T-helper 2 cell treated with Interferon-gamma antibody and Interleukin-4, amounts not matched to agents 5 μg/mL and 100 μg/mL, for 36 hours (primary cell): ENCODE measurements at regions not wholly inside any gene's neighbourhood (a gene's known extent, or its start where the extent isn't known, plus 50 kb on each side); places are given as distances from the start of the nearest gene placed in this dataset.
"Not testable (repeated sequence)": the region's sequence is repeated elsewhere in the genome, so short reads cannot be mapped to it uniquely, and the experiment has no call there.

Experiments used
- DNase-seq: peaks from one replicate; pipeline ENCODE4 v3.0.0; 2021; ENCODE audit warnings: low spot score
- H3K27ac Mint-ChIP-seq: one replicate; pipeline ENCODE4 v1.8.0; 2021; ENCODE audit warnings: mild to moderate bottlenecking, mixed read lengths
- H3K27me3 Mint-ChIP-seq: one replicate; pipeline ENCODE4 v1.8.0; 2021; ENCODE audit warnings: low read depth, mixed read lengths
- H3K36me3 Mint-ChIP-seq: one replicate; pipeline ENCODE4 v1.8.0; 2021; ENCODE audit warnings: low read depth, mixed read lengths
- H3K4me1 Mint-ChIP-seq: one replicate; pipeline ENCODE4 v1.8.0; 2021; ENCODE audit warnings: low read depth, mixed read lengths
- H3K4me3 Mint-ChIP-seq: one replicate; pipeline ENCODE4 v1.8.0; 2022; ENCODE audit warnings: mild to moderate bottlenecking, moderate library complexity, mixed read lengths
- H3K9me3 Mint-ChIP-seq: one replicate; pipeline ENCODE4 v1.8.0; 2021; ENCODE audit warnings: mixed read lengths

DNA sequence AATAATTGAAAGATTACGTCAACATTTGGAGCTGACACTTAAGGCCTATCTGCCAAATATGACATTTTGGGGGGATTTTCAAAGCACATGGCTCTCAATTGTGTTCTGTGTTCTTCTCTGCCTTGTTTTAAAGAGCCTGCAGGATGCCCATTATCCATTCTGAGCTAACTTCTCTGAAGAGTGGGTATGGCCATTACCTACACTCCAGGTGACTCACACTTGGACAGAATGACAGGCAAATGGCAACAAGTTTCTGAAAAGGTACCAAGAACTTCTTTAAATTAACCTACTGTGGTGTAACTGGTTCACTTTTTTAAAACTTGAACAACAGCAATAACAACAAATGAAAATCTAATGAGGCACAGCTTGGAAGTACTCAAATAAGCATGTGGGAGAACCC is 834.9 kb upstream of the SLC39A10 start:
- Mint-ChIP-seq H3K4me3 (no peak overlapping the region), H3K4me1 (no peaks in the 10 kb centered on the region), H3K27ac (no peak overlapping the region), H3K9me3 (no peaks in the 10 kb centered on the region), H3K36me3 (no peaks in the 10 kb centered on the region), H3K27me3 (no peaks in the 10 kb centered on the region)
- no peak for DNase-seq

DNA sequence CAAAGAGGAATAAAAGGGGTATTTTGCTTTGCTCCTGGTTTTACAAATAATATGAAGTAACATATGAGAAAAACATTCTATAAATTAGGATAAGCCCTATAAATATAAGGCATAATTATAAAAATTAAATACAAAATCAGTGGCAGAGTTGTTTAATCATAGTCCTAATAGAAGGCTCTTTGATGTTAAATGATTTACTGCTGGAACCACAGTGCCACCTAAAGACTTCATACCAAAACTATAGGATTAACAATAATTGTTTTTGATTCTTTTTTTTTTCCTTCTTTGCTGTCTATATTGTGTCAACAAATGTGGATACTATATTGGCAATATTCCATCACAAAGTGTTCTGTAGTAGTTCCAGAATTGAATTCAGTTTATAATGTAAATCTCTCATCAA is 837.7 kb upstream of the SLC39A10 start:
- Mint-ChIP-seq H3K4me3 (no peak overlapping the region), H3K4me1 (no peaks in the 10 kb centered on the region), H3K27me3 (no peaks in the 10 kb centered on the region), H3K27ac (no peak overlapping the region), H3K36me3 (no peaks in the 10 kb centered on the region), H3K9me3 (no peaks in the 10 kb centered on the region)
- no peak for DNase-seq

DNA sequence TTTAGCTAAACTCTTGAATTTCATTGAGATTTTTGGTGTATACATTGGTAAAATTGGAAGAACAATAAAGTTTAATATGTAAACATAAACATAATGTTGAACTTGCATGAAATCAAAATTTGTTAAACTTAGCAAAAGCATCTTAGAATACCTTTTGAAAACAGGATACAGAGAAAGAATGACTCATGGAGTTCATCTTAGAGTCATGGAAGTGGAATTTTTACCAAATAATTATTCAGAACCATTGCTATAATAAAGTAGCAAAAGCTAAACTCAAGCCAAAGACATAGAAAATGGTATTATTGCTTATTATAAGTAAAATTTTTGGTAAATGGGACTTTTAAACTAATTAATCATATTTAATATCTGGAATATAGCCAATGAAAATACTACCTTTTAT is 841.6 kb upstream of the SLC39A10 start:
- Mint-ChIP-seq H3K36me3 (no peaks in the 10 kb centered on the region), H3K27me3 (no peaks in the 10 kb centered on the region), H3K9me3 (no peaks in the 10 kb centered on the region), H3K27ac (no peak overlapping the region), H3K4me3 (no peak overlapping the region), H3K4me1 (no peaks in the 10 kb centered on the region)
- DNase-seq, result no peak

DNA sequence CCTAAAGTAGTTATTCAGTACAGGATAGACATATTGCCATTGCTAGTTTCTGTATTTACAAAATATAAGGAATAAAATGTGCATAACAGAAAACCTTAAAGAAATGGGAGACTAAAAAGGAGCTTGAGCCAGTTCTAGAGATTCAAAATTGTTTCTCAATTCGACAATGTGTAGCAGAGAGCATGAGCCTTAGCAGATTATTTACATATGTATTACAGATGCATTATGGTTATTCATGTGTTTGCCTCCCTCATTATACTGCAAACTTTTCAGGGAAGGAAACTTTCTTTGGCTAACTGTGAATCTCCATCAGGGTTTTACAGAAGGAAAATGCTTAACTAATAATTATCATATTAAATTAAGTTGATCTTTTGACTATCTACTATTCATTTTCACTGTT is 854.4 kb upstream of the SLC39A10 start:
- Mint-ChIP-seq H3K27me3 (no peaks in the 10 kb centered on the region), H3K9me3 (peaks cover 6% of the 10 kb centered on the region), H3K36me3 (no peaks in the 10 kb centered on the region), H3K4me1 (no peaks in the 10 kb centered on the region), H3K27ac (no peak overlapping the region), H3K4me3 (no peak overlapping the region)
- DNase-seq, result no peak

DNA sequence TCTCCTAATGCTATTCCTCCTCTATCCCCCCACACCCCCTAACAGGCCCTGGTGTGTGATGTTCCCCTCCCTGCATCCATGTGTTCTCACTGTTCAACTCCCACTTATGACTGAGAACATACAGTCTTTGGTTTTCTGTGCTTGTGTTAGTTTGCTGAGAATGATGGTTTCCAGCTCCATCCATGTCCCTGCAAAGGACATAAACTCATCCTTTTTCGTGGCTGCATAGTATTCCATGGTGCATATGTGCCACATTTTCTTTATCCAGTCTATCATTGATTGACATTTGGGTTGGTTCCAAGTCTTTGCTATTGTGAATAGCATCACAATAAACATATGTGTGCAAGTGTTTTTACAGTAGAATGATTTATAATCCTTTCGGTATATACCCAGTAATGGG is 870.0 kb upstream of the SLC39A10 start:
- H3K9me3 Mint-ChIP-seq, result not testable (repeated sequence)

DNA sequence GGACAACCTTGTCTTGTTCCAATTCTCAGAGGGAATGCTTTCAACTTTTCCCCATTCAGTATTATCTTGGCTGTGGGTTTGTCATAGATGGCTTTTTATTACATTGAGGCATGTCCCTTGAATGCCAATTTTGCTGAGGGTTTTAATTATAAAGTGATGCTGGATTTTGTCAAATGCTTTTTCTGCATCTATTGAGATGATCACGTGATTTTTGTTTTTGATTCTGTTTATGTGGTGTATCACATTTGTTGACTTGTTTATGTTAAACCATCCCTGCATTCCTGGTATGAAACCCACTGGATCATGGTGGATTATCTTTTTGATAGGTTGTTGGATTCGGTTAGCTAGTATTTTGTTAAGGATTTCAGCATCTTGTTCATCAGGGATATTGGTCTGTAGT is 885.6 kb upstream of the SLC39A10 start:
- not testable (repeated sequence) for H3K27me3 Mint-ChIP-seq, H3K9me3 Mint-ChIP-seq

More for the DNA sequence above, 870.0 kb upstream of the SLC39A10 start:
- not testable (repeated sequence) for H3K27me3 Mint-ChIP-seq, DNase-seq, H3K4me3 Mint-ChIP-seq, H3K4me1 Mint-ChIP-seq, H3K36me3 Mint-ChIP-seq, H3K27ac Mint-ChIP-seq

DNA sequence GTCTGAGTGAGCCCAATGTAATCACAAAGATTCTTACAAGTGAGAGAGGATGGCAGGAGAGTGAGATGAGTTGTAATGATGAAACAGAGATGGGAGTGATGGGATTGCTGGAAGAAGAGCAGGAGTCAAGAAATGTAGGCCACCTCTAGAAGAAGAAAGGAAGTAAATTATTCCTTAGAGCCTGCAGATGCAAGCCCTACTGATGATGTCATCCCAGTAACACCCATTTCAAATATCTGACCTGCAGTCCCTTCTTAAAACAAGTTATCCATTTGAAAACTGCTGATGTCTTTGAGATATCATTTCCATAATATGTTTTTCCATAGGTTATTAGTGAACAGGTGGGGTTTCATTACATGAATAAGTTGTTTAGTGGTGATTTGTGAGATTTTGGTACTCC is 888.0 kb upstream of the SLC39A10 start:
- Mint-ChIP-seq H3K9me3 (no peaks in the 10 kb centered on the region), H3K4me1 (no peaks in the 10 kb centered on the region)

More for the DNA sequence above, 885.6 kb upstream of the SLC39A10 start:
- not testable (repeated sequence) for H3K4me3 Mint-ChIP-seq, DNase-seq, H3K27ac Mint-ChIP-seq, H3K4me1 Mint-ChIP-seq, H3K36me3 Mint-ChIP-seq

DNA sequence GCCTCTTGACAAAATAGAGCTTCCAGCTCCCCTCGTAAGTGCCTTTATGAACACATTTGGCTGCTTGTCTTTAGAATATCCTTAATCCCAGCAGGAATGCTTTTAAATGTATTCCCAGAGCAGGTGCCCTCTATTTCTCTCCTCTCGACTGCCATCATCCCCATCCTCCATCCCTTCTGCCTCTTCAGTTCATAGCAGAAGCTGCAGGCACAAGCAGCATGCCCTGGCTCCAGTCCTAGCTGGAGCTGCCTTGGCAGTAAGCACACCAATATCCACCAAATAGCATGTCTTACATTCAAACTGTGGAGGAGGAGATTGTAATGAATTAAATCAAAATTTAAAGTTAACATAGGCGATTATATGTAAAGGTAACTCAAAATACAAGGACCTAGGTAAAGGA is 891.3 kb upstream of the SLC39A10 start:
- Mint-ChIP-seq H3K27me3 (no peaks in the 10 kb centered on the region), H3K36me3 (no peaks in the 10 kb centered on the region), H3K4me3 (no peak overlapping the region), H3K4me1 (no peaks in the 10 kb centered on the region), H3K9me3 (no peaks in the 10 kb centered on the region), H3K27ac (no peak overlapping the region)
- DNase-seq, result no peak

More for the DNA sequence above, 888.0 kb upstream of the SLC39A10 start:
- Mint-ChIP-seq H3K27ac (no peak overlapping the region), H3K27me3 (no peaks in the 10 kb centered on the region), H3K36me3 (no peaks in the 10 kb centered on the region), H3K4me3 (no peak overlapping the region)
- no peak for DNase-seq

DNA sequence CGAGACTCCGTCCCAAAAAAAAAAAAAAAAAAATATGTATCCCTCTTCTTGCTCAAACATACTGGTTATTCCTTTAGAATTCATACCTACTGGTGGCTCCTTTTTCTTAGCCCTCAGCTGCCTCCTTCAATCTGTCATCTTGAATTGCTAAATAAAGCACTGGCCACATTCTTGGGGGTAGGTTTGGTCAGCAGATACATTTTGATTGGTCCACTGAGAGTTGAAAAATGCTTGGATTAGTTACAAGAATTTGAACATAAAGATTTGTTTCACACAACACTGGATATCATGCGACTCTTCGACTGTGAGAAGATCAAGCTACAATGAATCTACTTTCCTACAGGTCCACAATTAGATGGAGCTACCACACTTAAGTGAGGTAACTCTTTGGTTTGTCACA is 906.1 kb upstream of the SLC39A10 start:
- Mint-ChIP-seq H3K27ac (no peak overlapping the region), H3K36me3 (no peaks in the 10 kb centered on the region), H3K27me3 (no peaks in the 10 kb centered on the region)

DNA sequence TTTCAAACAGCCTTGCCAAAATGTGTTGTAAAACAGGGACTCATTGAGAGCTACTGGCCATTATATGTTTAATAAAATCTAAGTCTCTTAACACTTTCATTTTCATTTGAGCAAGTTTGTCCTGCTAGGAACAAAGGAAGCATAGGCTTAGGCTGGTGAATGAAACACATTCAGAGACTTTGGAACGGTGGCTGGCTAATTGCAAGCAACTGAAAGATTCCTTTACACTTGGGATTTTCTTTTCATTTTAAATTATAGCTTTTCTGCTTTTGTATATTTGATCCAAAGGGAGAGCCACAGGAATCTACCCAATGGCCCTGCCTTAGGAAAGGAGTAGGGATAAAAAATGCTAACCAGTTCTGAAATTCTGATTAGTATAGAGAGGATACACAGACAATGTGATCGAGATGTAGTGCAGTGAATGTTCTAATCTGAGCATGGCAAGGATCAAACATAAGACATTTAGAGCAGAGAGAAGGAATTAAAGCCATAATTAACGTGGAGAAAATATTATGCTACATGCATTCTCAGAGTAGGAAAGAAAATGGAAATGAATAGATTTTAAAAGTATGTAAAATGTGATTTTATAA is 911.4 kb upstream of the SLC39A10 start:
- no peak overlapping the region for H3K4me3 Mint-ChIP-seq
- no peaks in the 10 kb centered on the region for H3K36me3 Mint-ChIP-seq
- H3K9me3 Mint-ChIP-seq, result no peaks in the 10 kb centered on the region
- DNase-seq, result no peak
- H3K27ac Mint-ChIP-seq, result no peak overlapping the region
- H3K27me3 Mint-ChIP-seq, result no peaks in the 10 kb centered on the region
- no peaks in the 10 kb centered on the region for H3K4me1 Mint-ChIP-seq

More for the DNA sequence above, 906.1 kb upstream of the SLC39A10 start:
- no peaks in the 10 kb centered on the region for H3K9me3 Mint-ChIP-seq
- no peaks in the 10 kb centered on the region for H3K4me1 Mint-ChIP-seq
- H3K4me3 Mint-ChIP-seq, result no peak overlapping the region
- DNase-seq, result no peak

DNA sequence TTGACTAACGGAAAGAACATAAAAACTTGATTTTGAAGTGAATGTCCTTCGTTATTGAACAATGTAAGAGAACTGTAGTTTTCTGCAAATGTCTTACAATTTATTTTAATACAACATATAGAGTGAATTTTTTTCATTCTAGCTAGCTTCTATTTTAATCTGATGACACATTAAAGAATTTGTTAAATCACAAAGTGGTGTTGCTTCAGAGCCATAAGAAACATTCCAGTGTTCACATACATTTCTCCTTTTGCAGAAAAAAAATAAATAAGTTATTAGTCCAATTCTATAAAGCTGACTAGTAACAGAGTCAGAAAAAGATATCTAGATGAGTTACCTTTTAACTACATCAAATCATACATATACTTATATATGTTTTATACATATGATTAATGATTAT is 914.3 kb upstream of the SLC39A10 start:
- no peaks in the 10 kb centered on the region for H3K4me1 Mint-ChIP-seq
- no peak overlapping the region for H3K4me3 Mint-ChIP-seq
- DNase-seq, result no peak
- no peaks in the 10 kb centered on the region for H3K9me3 Mint-ChIP-seq
- no peak overlapping the region for H3K27ac Mint-ChIP-seq
- no peaks in the 10 kb centered on the region for H3K27me3 Mint-ChIP-seq
- H3K36me3 Mint-ChIP-seq, result no peaks in the 10 kb centered on the region

DNA sequence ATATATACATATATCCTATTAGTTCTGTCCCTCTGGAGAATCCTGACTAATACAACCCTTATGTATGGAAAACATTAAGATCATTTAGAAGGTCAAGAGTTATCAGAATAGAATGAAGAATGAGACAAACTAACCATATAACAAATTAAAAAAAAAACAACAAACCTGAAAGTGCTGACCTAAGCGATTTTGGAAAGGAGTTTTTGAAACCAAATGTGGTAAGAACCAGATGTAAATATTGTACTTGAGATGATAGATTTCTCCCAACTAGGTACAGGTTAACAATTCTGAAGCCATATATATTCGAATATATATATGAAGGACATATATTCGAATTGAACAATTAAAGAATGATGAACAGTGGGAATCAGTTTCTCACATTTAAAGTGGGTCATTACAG is 917.8 kb upstream of the SLC39A10 start:
- Mint-ChIP-seq H3K27me3 (no peaks in the 10 kb centered on the region), H3K4me3 (no peak overlapping the region), H3K4me1 (no peaks in the 10 kb centered on the region), H3K27ac (no peak overlapping the region), H3K9me3 (no peaks in the 10 kb centered on the region), H3K36me3 (no peaks in the 10 kb centered on the region)
- no peak for DNase-seq

DNA sequence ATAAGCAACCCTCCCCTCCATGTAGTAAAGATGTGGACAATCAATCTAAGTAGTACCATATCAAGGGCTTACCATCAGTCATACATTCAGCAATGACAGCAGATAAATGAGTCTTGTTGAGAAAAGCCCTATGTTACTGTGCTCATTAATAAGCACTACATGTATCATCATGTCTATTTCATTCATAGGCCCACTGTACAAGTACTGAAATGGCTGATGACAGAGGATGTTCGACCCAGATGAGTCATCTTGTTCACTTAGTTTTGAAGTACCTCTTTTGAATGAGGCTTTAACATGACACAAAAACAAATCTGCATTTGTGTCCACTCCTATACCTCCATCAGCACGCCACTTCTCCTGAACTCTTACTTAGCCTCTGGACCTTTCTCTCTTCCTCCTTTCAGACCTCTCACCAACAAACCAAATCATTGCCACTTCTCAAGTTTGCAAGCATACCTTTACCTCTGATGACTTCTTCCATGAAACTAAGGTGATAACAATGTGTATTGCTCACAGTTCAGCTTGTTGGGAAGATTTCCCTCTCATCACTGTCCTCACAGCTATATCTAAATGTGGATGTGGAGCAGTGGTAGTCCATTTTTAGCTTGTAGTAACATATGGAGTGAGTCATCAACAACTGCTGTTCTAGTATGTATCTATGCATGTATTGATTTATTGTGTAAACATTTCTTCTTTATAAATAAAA is 921.0 kb upstream of the SLC39A10 start:
- H3K27ac Mint-ChIP-seq, result no peak overlapping the region
- H3K9me3 Mint-ChIP-seq, result no peaks in the 10 kb centered on the region
- H3K27me3 Mint-ChIP-seq, result no peaks in the 10 kb centered on the region
- no peak overlapping the region for H3K4me3 Mint-ChIP-seq
- no peaks in the 10 kb centered on the region for H3K4me1 Mint-ChIP-seq
- no peak for DNase-seq
- no peaks in the 10 kb centered on the region for H3K36me3 Mint-ChIP-seq

DNA sequence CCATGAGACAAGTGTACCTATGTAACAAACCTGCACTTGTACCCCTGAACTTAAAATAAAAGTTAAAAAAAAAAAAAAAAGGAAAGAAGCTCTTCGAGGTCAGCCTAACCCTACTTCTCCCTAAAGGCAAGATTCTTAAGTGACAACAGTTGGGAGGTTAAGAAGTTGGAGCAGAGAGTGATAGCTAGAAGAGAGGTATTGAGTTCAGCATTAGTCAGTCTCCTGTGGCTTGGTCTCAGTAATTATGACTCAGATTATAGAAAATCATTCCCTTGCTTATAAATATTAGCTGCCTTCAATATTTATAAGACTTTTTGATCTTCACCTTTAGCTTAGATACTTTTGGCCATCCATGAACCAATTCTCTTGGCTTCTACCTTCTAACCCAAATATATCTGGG is 926.8 kb upstream of the SLC39A10 start:
- no peaks in the 10 kb centered on the region for H3K9me3 Mint-ChIP-seq
- DNase-seq, result no peak
- H3K4me1 Mint-ChIP-seq, result no peaks in the 10 kb centered on the region
- H3K4me3 Mint-ChIP-seq, result no peak overlapping the region
- no peak overlapping the region for H3K27ac Mint-ChIP-seq
- no peaks in the 10 kb centered on the region for H3K36me3 Mint-ChIP-seq
- H3K27me3 Mint-ChIP-seq, result no peaks in the 10 kb centered on the region

DNA sequence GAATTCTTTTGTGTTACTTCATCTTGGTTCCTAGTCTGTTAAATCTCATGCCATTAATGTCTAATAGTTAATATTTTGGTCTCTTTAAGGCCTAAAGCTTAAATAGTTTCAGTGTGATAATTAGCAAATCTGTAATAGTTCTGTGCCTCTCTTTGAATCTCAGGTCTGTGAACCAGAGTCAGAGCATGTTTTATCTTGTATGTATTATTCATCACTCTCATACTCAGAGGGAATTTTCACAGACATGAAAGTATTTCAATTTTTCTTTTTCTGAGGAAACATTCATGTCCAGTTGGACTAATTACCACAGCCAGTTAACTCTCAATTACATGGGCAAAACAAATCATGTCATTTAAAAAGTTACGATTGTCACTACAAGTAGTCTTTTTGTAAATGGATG is 931.9 kb upstream of the SLC39A10 start:
- Mint-ChIP-seq H3K9me3 (no peaks in the 10 kb centered on the region), H3K4me3 (no peak overlapping the region), H3K27me3 (no peaks in the 10 kb centered on the region)

More for the DNA sequence above, 931.9 kb upstream of the SLC39A10 start:
- Mint-ChIP-seq H3K36me3 (no peaks in the 10 kb centered on the region), H3K27ac (no peak overlapping the region), H3K4me1 (no peaks in the 10 kb centered on the region)
- no peak for DNase-seq
